ENCODE measurements at regions not wholly inside any gene's neighbourhood (a gene's known extent, or its start where the extent isn't known, plus 50 kb on each side); places are given as distances from the start of the nearest gene placed in this dataset.

- TF ChIP-seq POLR2A (IDR thresholded peaks at IDR 0.05) (no peak), CTCF (IDR thresholded peaks at IDR 0.05) (no peak)
These were observed 148.4 kb upstream of the SFRP2 start for GRCh38 chr4:153937289-153937688.

Measured in sigmoid colon (tissue), 3 donors.